ENCODE measurements at regions not wholly inside any gene's neighbourhood (a gene's known extent, or its start where the extent isn't known, plus 50 kb on each side); places are given as distances from the start of the nearest gene placed in this dataset.

GRCh38 chr10:105634281-105634680 is 993.2 kb downstream of the SORCS3 start:
- Histone ChIP-seq H3K9me3 (ENCODE audit: insufficient read depth, low read depth, low read length) (no peaks in the 10 kb centered on the region), H3K79me2 (ENCODE audit: control insufficient read depth, insufficient read depth, low read length, poor library complexity) (no peaks in the 10 kb centered on the region), H2BK5ac (ENCODE audit: low read depth, low read length, poor library complexity) (no peak overlapping the region), H3K4me3 (ENCODE audit: low read depth, low read length) (no peak overlapping the region), H4K8ac (ENCODE audit: low read depth, low read length) (no peak overlapping the region), H3K4me1 (ENCODE audit: control insufficient read depth in 1 of 2, insufficient read depth in 2 of 2, low read length in 2 of 2) (no peaks in the 10 kb centered on the region), H2AFZ (ENCODE audit: insufficient read depth, low read length, poor library complexity) (no peak overlapping the region), H3K9ac (ENCODE audit: low read length) (no peak overlapping the region), H2AK5ac (ENCODE audit: low read length) (no peak overlapping the region), H3K4me2 (ENCODE audit: low read length) (no peak overlapping the region), H3K27ac (ENCODE audit: low read depth, low read length) (no peak overlapping the region), H3K4ac (ENCODE audit: low read depth, low read length) (no peak overlapping the region), H3K27me3 (ENCODE audit: insufficient read depth, low read length) (no peaks in the 10 kb centered on the region), H3K36me3 (ENCODE audit: control insufficient read depth in 1 of 2, insufficient read depth in 2 of 2, low read length in 2 of 2) (no peaks in the 10 kb centered on the region), H3K23ac (ENCODE audit: low read length) (no peak overlapping the region), H3K14ac (ENCODE audit: low read length) (no peak overlapping the region), H4K12ac (ENCODE audit: low read depth, low read length) (no peak overlapping the region), H3K79me1 (ENCODE audit: low read length) (no peaks in the 10 kb centered on the region), H2BK120ac (ENCODE audit: insufficient read depth, low read length, poor library complexity) (no peak overlapping the region), H4K91ac (ENCODE audit: low read depth, low read length) (no peak overlapping the region), H3K18ac (ENCODE audit: low read length) (no peak overlapping the region), H2BK12ac (ENCODE audit: low read length) (no peak overlapping the region)
- no peak for DNase-seq
- WGBS (ENCODE audit: extremely low coverage, insufficient coverage, insufficient read length) = no CpG with 5 or more reads among the region's 3 CpGs

- no peak overlapping the region for H3K27ac ChIP-seq (ENCODE audit: low read depth, low read length)
- no peak overlapping the region for H3K4me3 ChIP-seq (ENCODE audit: low read depth, low read length)
- no peak overlapping the region for H3K18ac ChIP-seq (ENCODE audit: low read length)
- no peak for DNase-seq
- H3K4me2 ChIP-seq (ENCODE audit: low read length) = no peak overlapping the region
- H4K8ac ChIP-seq (ENCODE audit: low read depth, low read length) = no peak overlapping the region
- no peak overlapping the region for H3K9ac ChIP-seq (ENCODE audit: low read length)
- no peaks in the 10 kb centered on the region for H3K27me3 ChIP-seq (ENCODE audit: insufficient read depth, low read length)
- H3K79me1 ChIP-seq (ENCODE audit: low read length) = no peaks in the 10 kb centered on the region
- H2AK5ac ChIP-seq (ENCODE audit: low read length) = no peak overlapping the region
- no peak overlapping the region for H4K91ac ChIP-seq (ENCODE audit: low read depth, low read length)
- no peak overlapping the region for H4K12ac ChIP-seq (ENCODE audit: low read depth, low read length)
- no peak overlapping the region for H2BK120ac ChIP-seq (ENCODE audit: insufficient read depth, low read length, poor library complexity)
- no peak overlapping the region for H2BK12ac ChIP-seq (ENCODE audit: low read length)
- H3K79me2 ChIP-seq (ENCODE audit: control insufficient read depth, insufficient read depth, low read length, poor library complexity) = no peaks in the 10 kb centered on the region
- WGBS (ENCODE audit: extremely low coverage, insufficient coverage, insufficient read length) = no CpG with 5 or more reads among the region's 4 CpGs
- H2AFZ ChIP-seq (ENCODE audit: insufficient read depth, low read length, poor library complexity) = no peak overlapping the region
- no peaks in the 10 kb centered on the region for H3K9me3 ChIP-seq (ENCODE audit: insufficient read depth, low read depth, low read length)
- H3K36me3 ChIP-seq (ENCODE audit: control insufficient read depth in 1 of 2, insufficient read depth in 2 of 2, low read length in 2 of 2) = no peaks in the 10 kb centered on the region
- no peak overlapping the region for H3K23ac ChIP-seq (ENCODE audit: low read length)
- H3K14ac ChIP-seq (ENCODE audit: low read length) = no peak overlapping the region
- no peaks in the 10 kb centered on the region for H3K4me1 ChIP-seq (ENCODE audit: control insufficient read depth in 1 of 2, insufficient read depth in 2 of 2, low read length in 2 of 2)
- no peak overlapping the region for H2BK5ac ChIP-seq (ENCODE audit: low read depth, low read length, poor library complexity)
- H3K4ac ChIP-seq (ENCODE audit: low read depth, low read length) = no peak overlapping the region
These were observed 974.8 kb downstream of the SORCS3 start for GRCh38 chr10:105615715-105616365.

GRCh38 chr10:105611244-105611798 is 970.2 kb downstream of the SORCS3 start:
- Histone ChIP-seq H2AFZ (ENCODE audit: insufficient read depth, low read length, poor library complexity) (no peak overlapping the region), H3K27ac (ENCODE audit: low read depth, low read length) (no peak overlapping the region), H2BK120ac (ENCODE audit: insufficient read depth, low read length, poor library complexity) (no peak overlapping the region), H3K36me3 (ENCODE audit: control insufficient read depth in 1 of 2, insufficient read depth in 2 of 2, low read length in 2 of 2) (no peaks in the 10 kb centered on the region), H4K91ac (ENCODE audit: low read depth, low read length) (no peak overlapping the region), H3K27me3 (ENCODE audit: insufficient read depth, low read length) (no peaks in the 10 kb centered on the region), H3K4me3 (ENCODE audit: low read depth, low read length) (no peak overlapping the region), H3K18ac (ENCODE audit: low read length) (no peak overlapping the region), H2AK5ac (ENCODE audit: low read length) (no peak overlapping the region), H3K9me3 (ENCODE audit: insufficient read depth, low read depth, low read length) (no peaks in the 10 kb centered on the region), H4K8ac (ENCODE audit: low read depth, low read length) (no peak overlapping the region), H3K79me2 (ENCODE audit: control insufficient read depth, insufficient read depth, low read length, poor library complexity) (no peaks in the 10 kb centered on the region), H3K79me1 (ENCODE audit: low read length) (no peaks in the 10 kb centered on the region), H4K12ac (ENCODE audit: low read depth, low read length) (no peak overlapping the region), H3K4me1 (ENCODE audit: control insufficient read depth in 1 of 2, insufficient read depth in 2 of 2, low read length in 2 of 2) (no peaks in the 10 kb centered on the region), H3K9ac (ENCODE audit: low read length) (no peak overlapping the region), H2BK5ac (ENCODE audit: low read depth, low read length, poor library complexity) (no peak overlapping the region), H3K23ac (ENCODE audit: low read length) (no peak overlapping the region), H3K4ac (ENCODE audit: low read depth, low read length) (no peak overlapping the region), H3K4me2 (ENCODE audit: low read length) (no peak overlapping the region), H3K14ac (ENCODE audit: low read length) (no peak overlapping the region), H2BK12ac (ENCODE audit: low read length) (no peak overlapping the region)
- DNase-seq = no peak

- H4K8ac ChIP-seq (ENCODE audit: low read depth, low read length) = no peak overlapping the region
- H2AK5ac ChIP-seq (ENCODE audit: low read length) = no peak overlapping the region
- H2AFZ ChIP-seq (ENCODE audit: insufficient read depth, low read length, poor library complexity) = no peak overlapping the region
- H3K4ac ChIP-seq (ENCODE audit: low read depth, low read length) = no peak overlapping the region
- no peak overlapping the region for H3K18ac ChIP-seq (ENCODE audit: low read length)
- no CpG with 5 or more reads among the region's 1 CpG for WGBS (ENCODE audit: extremely low coverage, insufficient coverage, insufficient read length)
- no peak overlapping the region for H2BK12ac ChIP-seq (ENCODE audit: low read length)
- no peak overlapping the region for H3K14ac ChIP-seq (ENCODE audit: low read length)
- no peaks in the 10 kb centered on the region for H3K27me3 ChIP-seq (ENCODE audit: insufficient read depth, low read length)
- no peak overlapping the region for H3K9ac ChIP-seq (ENCODE audit: low read length)
- H3K4me2 ChIP-seq (ENCODE audit: low read length) = no peak overlapping the region
- H3K9me3 ChIP-seq (ENCODE audit: insufficient read depth, low read depth, low read length) = no peaks in the 10 kb centered on the region
- no peaks in the 10 kb centered on the region for H3K4me1 ChIP-seq (ENCODE audit: control insufficient read depth in 1 of 2, insufficient read depth in 2 of 2, low read length in 2 of 2)
- no peak overlapping the region for H3K23ac ChIP-seq (ENCODE audit: low read length)
- no peak overlapping the region for H4K91ac ChIP-seq (ENCODE audit: low read depth, low read length)
- H3K79me2 ChIP-seq (ENCODE audit: control insufficient read depth, insufficient read depth, low read length, poor library complexity) = no peaks in the 10 kb centered on the region
- no peak overlapping the region for H2BK5ac ChIP-seq (ENCODE audit: low read depth, low read length, poor library complexity)
- H3K27ac ChIP-seq (ENCODE audit: low read depth, low read length) = no peak overlapping the region
- H3K36me3 ChIP-seq (ENCODE audit: control insufficient read depth in 1 of 2, insufficient read depth in 2 of 2, low read length in 2 of 2) = no peaks in the 10 kb centered on the region
- H3K79me1 ChIP-seq (ENCODE audit: low read length) = no peaks in the 10 kb centered on the region
- no peak overlapping the region for H4K12ac ChIP-seq (ENCODE audit: low read depth, low read length)
- DNase-seq = no peak
- no peak overlapping the region for H2BK120ac ChIP-seq (ENCODE audit: insufficient read depth, low read length, poor library complexity)
- H3K4me3 ChIP-seq (ENCODE audit: low read depth, low read length) = no peak overlapping the region
These were observed 968.4 kb downstream of the SORCS3 start for GRCh38 chr10:105609451-105609850.

All from trophoblast cell (in vitro differentiated cells and primary cell).